ENCODE measurements at regions not wholly inside any gene's neighbourhood (a gene's known extent, or its start where the extent isn't known, plus 50 kb on each side); places are given as distances from the start of the nearest gene placed in this dataset.
A peak's percentile ranks its signal among the peaks of the same experiment; 100 is the strongest.

DNA sequence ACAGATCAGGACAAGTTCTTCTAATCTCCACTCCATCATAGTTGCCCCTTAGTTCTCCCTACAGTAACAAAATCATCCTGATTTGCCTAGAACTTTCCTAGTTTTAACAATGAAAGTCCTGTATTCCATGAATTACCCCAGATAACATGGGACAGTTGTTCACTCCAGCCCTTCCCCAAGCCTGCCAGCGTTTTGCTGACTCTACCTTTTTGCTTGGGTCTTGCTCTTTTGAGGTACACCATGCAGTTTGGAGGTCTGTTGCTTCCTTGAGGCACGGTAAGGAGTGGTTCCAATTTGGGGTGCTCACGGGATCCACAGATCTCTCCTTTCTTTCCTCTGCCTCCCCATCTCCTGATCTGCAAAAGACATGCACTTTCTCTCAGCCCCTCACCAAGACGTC is 61.6 kb upstream of the DYRK2 start:
- no peak overlapping the region for H3K4me3 ChIP-seq (ENCODE audit: low read depth, low read length)
- no peak for DNase-seq (ENCODE audit: low read depth)
- TF ChIP-seq, protein P1, sequence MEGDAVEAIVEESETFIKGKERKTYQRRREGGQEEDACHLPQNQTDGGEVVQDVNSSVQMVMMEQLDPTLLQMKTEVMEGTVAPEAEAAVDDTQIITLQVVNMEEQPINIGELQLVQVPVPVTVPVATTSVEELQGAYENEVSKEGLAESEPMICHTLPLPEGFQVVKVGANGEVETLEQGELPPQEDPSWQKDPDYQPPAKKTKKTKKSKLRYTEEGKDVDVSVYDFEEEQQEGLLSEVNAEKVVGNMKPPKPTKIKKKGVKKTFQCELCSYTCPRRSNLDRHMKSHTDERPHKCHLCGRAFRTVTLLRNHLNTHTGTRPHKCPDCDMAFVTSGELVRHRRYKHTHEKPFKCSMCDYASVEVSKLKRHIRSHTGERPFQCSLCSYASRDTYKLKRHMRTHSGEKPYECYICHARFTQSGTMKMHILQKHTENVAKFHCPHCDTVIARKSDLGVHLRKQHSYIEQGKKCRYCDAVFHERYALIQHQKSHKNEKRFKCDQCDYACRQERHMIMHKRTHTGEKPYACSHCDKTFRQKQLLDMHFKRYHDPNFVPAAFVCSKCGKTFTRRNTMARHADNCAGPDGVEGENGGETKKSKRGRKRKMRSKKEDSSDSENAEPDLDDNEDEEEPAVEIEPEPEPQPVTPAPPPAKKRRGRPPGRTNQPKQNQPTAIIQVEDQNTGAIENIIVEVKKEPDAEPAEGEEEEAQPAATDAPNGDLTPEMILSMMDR (IDR thresholded peaks at IDR 0.05; ENCODE audit: insufficient read depth, low read depth, low read length, missing control alignments), result no peak

DNA sequence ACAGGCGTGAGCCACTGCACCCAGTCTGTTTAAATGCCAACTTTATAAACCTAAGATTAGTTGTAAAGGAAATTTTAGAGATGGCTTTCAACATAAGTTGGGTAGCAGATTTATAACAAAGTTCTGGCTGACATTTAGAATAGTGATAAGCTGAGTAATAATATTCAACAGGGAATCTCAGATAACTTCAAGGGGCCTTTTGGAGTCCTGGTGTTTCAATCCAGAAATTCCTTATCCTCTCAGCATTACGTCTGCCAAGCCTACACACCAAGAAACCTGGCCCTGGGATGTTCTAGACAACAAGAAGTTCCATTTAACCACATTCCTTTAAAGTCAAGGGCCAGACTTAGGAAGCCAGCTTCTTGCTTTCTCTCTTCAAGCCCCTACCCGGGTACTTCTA is 59.5 kb upstream of the DYRK2 start:
- no peak for DNase-seq (ENCODE audit: low read depth)
- TF ChIP-seq, protein P1 (IDR thresholded peaks at IDR 0.05; ENCODE audit: insufficient read depth, low read depth, low read length, missing control alignments), result no peak
- no peak overlapping the region for H3K4me3 ChIP-seq (ENCODE audit: low read depth, low read length)

DNA sequence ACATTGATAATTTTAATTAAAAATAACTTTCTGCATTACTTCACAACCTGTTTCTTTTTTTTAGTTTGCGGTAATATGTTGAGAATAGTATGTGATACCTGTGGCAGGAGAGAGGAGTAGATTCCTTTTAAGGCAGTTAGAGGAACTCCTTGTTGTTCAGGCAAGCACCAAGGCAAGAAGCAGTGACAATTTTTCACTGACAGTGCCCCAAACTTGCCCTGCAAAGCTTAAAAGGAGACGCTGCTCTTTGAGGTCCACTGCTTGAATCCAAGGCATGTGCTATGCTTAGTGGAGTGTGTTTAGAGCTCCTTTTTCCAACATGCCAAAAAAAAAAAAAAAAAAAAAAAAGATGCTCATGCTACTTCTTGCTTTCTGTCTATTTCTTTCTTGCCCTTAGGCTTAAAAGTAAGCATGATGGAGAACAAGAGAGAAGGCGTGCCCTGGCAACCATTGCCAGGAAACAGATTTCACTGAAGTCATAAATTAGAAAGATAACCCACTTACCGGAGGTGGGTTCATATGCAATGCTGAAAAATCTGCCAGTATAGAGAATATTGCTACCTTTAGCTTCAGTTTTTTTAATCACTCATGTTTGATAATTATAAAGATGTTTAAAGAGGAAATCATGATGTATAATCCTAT is 58.3 kb upstream of the DYRK2 start:
- no peak for DNase-seq (ENCODE audit: low read depth)
- TF ChIP-seq, protein P1 (IDR thresholded peaks at IDR 0.05; ENCODE audit: insufficient read depth, low read depth, low read length, missing control alignments), result no peak

DNA sequence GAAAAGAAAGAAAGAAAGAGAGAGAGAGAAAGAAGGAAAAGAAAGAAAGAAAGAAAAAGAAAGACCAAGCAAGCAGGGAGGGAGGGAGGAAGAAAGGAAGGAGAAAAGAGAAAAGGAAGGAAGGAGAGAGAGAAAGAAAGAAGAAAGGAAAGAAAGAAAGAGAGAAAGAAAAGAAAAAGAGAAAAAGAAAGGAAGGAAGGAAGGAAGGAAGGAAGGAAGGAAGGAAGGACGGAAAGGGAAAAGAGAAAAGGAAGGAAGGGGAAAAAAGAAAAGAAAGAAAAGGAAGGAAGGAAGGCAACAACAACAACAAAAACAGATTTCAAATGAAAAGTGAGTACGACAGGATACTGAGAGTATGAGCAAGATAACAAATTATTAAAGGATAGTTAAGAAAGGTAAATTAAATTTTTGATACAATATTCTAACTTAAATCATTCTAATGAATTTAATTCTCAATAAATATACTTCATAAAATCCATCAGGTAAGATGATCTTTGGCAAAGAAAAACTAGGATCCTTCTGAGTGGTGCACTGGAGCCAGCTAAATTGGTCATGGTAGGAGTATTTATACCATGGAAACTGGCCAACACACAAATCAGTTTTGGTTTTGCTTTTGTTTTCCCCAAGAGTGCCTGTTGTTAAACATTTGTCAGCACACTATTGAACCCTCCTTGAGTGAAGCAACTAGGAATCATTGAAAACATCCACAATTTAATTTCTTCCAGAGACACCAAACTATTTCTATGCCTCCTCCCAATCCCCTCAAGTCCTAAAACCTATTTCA is 56.1 kb upstream of the DYRK2 start:
- TF ChIP-seq, protein P1 (IDR thresholded peaks at IDR 0.05; ENCODE audit: insufficient read depth, low read depth, low read length, missing control alignments), result no peak
- H3K4me3 ChIP-seq (ENCODE audit: low read depth, low read length), result no peak overlapping the region
- peak; percentile 53 for DNase-seq (ENCODE audit: low read depth)

More for the DNA sequence above, 58.3 kb upstream of the DYRK2 start:
- H3K4me3 ChIP-seq (ENCODE audit: low read depth, low read length), result no peak overlapping the region

DNA sequence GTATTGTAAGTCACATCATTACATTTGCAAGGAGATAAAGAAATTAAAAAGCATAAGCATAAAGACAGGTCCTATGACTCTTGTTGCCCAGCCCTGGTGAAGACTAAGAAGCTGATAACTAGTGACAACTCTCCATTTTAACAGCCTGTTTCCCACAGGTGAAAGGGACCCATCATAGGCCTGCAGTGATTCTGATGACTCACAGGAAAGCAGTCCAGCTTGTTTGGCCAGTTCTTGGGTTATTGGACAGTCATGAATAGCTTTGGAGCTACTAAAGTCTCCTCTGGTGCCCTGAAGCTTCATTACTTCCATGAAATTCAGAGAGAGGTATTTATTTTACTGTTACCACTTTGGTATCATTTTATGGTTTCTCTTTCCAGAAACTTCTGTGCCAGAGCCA is 55.5 kb upstream of the DYRK2 start:
- no peak for DNase-seq (ENCODE audit: low read depth)
- no peak overlapping the region for H3K4me3 ChIP-seq (ENCODE audit: low read depth, low read length)
- TF ChIP-seq, protein P1 (IDR thresholded peaks at IDR 0.05; ENCODE audit: insufficient read depth, low read depth, low read length, missing control alignments), result no peak

DNA sequence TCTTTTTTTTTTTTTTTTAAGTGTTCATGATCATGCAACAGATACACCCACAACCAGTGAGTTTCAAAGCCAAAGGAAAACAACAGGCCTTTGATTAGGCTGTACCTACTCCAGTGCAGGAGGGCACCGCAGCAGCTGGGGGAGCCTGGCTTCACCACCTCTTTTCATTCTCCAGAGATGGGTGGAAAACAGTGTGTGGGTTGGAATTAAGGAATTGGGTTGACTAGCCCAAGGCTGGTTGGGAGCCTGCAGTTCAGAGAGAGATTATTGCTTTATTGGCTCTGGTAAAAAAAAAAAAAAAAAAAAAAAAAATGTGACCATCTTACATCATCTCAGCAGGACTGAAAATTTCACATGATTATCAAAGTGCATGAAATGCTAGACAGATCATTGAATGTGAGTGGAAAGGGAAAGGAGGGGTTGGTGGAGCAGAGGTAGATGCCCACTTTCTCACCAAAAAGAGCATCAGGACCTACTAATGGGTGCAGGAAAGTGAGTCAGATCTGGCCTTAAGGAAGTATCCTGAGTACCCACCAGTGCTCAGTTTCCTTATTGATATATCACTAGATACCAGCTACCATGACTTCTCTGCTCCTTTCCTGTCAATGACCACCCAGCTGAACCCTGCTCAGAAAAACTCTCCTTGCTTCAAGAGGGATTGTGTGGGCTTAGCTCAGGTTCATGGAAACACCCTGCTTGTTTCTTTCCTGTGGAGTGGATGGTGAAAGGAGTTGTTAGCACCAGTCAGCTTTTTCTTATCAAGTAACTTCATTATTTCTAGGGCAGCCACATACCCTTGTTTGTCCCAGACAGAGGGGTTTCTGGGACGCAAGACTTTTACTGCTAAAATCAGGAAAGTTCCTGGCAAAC is 54.8 kb upstream of the DYRK2 start:
- TF ChIP-seq, protein P1 (IDR thresholded peaks at IDR 0.05; ENCODE audit: insufficient read depth, low read depth, low read length, missing control alignments), result no peak

More for the DNA sequence above, 54.8 kb upstream of the DYRK2 start:
- no peak overlapping the region for H3K4me3 ChIP-seq (ENCODE audit: low read depth, low read length)
- DNase-seq (ENCODE audit: low read depth), result no peak
